ENCODE measurements at regions not wholly inside any gene's neighbourhood (a gene's known extent, or its start where the extent isn't known, plus 50 kb on each side); places are given as distances from the start of the nearest gene placed in this dataset.

DNA sequence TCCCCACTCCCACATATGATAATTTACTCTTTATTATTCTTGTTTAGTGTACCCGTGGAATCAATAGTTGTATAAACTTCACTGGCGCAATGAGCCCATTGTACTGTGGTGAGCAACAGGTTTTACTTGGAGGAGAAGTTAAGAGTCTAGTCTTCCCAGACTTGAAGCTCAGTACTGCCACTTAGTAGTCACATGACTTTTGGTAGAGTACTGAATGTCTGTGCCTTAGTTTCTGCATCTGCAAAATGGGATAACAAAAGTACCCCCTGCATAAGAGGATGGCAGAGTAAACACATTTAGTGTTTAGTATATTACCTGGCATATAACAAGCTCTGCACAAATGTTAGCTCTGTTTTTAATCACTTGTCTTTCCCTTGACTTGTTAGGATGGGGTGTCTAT, 375.5 kb downstream of the VRK1 start:
- no peak for DNase-seq (ENCODE audit: extremely low spot score)
- POLR2A ChIA-PET = no interaction called here
- CTCF ChIA-PET = no interaction called here
- TF ChIP-seq, protein P1, sequence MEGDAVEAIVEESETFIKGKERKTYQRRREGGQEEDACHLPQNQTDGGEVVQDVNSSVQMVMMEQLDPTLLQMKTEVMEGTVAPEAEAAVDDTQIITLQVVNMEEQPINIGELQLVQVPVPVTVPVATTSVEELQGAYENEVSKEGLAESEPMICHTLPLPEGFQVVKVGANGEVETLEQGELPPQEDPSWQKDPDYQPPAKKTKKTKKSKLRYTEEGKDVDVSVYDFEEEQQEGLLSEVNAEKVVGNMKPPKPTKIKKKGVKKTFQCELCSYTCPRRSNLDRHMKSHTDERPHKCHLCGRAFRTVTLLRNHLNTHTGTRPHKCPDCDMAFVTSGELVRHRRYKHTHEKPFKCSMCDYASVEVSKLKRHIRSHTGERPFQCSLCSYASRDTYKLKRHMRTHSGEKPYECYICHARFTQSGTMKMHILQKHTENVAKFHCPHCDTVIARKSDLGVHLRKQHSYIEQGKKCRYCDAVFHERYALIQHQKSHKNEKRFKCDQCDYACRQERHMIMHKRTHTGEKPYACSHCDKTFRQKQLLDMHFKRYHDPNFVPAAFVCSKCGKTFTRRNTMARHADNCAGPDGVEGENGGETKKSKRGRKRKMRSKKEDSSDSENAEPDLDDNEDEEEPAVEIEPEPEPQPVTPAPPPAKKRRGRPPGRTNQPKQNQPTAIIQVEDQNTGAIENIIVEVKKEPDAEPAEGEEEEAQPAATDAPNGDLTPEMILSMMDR (IDR thresholded peaks at IDR 0.05; ENCODE audit: control extremely low read depth, extremely low read depth, low read depth, missing control alignments) = no peak

DNA sequence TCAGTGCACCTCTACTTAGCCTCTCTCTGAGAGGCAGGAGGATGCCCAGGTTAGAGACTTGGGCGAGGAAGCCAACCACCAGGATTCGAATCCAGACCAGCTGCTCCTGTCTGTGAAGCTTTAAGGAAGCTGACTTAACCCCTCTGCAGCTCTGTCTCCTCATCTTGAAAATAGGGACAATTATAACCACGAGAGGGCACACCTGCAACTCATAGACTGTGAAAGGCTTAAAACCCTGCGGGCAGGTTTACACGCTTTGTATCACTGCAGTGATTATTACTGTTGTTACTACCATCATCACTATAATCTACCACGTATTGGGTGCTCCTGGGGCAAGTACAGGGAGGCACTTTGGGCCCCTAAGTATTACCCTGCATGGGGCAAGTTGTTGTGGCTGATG, 379.8 kb downstream of the VRK1 start:
- ChIA-PET POLR2A (no interaction called here), CTCF (no interaction called here)
- DNase-seq (ENCODE audit: extremely low spot score) = no peak
- TF ChIP-seq, protein P1 (IDR thresholded peaks at IDR 0.05; ENCODE audit: control extremely low read depth, extremely low read depth, low read depth, missing control alignments) = peak; percentile 20

DNA sequence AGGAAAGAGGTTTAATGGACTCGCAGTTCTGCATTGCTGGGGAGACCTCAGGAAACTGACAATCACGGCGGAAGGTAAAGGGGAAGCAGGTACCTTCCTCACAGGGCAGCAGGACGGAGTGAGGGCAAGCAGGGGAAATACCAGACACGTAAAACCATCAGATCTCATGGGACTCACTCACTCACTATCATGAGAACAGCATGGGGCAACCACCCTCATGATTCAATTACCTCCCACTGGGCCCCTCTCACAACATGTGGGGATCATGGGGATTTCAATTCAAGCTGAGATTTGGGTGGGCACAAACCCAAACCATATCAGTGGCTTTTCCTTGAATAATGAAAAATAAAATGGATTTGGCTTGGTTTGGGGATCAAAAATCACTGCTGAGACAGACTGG, 380.5 kb downstream of the VRK1 start:
- TF ChIP-seq, protein P1 (IDR thresholded peaks at IDR 0.05; ENCODE audit: control extremely low read depth, extremely low read depth, low read depth, missing control alignments) = no peak
- ChIA-PET CTCF (no interaction called here), POLR2A (no interaction called here)
- DNase-seq (ENCODE audit: extremely low spot score) = no peak

DNA sequence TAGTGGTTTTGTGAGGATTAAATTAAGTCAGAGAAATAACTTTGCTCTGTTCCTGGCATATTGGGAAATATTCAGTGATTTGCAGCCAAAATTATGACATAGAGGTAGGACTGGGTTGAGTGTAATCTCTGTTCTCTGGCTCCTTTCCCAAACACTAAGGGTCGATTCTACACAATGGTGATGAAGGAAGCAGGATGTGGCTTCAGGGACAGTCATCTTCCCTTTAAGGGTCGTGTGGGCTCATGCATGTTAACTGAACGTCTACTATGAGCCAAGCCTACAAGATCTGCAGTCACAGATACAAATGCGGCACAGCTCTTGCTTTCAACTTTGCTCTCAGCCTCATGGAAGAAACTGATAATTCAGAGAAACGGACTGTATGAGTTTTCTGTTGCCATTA, 381.6 kb downstream of the VRK1 start:
- CTCF ChIA-PET = no interaction called here
- no peak for DNase-seq (ENCODE audit: extremely low spot score)
- TF ChIP-seq, protein P1 (IDR thresholded peaks at IDR 0.05; ENCODE audit: control extremely low read depth, extremely low read depth, low read depth, missing control alignments) = no peak
- POLR2A ChIA-PET = no interaction called here

DNA sequence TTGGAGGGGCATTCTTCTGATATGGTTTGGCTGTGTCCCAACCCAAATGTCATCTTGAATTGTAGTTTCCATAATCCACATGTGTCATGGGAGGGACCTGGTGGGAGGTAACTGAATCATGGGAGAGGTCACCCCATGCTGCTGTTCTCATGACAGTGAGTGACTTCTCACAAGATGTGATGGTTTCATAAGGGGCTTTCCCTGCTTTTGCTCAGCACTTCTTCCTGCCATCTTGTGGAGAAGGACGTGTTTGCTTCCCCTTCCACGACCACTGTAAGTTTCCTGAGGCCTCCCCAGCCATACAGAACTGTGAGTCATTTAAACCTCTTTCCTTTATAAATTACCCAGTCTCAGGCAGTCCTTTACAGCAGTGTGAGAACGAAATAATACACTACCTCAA, 382.4 kb downstream of the VRK1 start:
- DNase-seq (ENCODE audit: extremely low spot score) = no peak
- POLR2A ChIA-PET = no interaction called here
- TF ChIP-seq, protein P1 (IDR thresholded peaks at IDR 0.05; ENCODE audit: control extremely low read depth, extremely low read depth, low read depth, missing control alignments) = no peak
- CTCF ChIA-PET = no interaction called here

DNA sequence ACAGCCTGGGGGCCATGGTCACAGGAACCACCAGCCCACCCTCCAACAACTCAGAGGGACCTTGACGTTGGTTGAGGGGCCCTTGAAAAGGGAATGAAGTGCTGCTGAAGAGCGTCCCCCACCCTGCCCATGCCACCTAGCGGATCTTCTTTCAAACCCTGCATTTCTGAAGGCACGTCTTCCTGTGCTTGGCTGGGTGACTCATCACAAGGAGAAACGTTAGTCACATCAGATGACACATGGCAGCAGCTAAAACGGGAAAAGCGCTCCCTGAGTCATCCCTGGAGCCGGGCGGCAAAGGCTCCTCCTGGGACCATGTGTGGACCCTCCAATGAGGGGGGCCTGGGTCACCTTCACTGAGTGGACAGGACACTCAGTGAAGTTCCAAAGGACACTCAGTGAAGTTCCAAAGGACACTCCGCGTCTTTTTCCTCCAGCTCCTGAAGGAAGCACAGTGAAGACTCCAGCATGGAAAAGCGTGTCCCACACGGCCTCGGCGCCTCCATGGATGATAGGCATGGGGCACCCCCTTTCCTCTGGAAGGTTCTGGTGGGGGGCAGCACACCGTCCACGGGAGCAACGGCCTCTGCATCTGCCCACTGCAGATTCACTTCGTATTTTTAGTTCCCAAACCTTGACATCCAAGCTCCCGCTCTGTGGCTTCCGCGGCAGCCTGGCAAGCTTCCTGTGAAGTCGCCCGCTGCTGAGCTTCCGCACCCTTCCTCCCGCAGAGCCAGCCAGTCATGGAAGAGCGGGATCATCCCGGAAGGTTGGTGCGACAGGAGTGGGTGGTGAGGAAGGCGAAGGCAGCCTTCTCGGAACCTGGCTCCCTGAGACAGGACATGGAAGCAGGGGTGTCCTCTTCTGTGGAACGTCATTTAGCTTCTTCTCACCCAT, 383.4 kb downstream of the VRK1 start:
- no peak for DNase-seq (ENCODE audit: extremely low spot score)
- POLR2A ChIA-PET = no interaction called here
- CTCF ChIA-PET = no interaction called here
- TF ChIP-seq, protein P1 (IDR thresholded peaks at IDR 0.05; ENCODE audit: control extremely low read depth, extremely low read depth, low read depth, missing control alignments) = no peak
